ENCODE measurements at regions not wholly inside any gene's neighbourhood (a gene's known extent, or its start where the extent isn't known, plus 50 kb on each side); places are given as distances from the start of the nearest gene placed in this dataset.

DNA sequence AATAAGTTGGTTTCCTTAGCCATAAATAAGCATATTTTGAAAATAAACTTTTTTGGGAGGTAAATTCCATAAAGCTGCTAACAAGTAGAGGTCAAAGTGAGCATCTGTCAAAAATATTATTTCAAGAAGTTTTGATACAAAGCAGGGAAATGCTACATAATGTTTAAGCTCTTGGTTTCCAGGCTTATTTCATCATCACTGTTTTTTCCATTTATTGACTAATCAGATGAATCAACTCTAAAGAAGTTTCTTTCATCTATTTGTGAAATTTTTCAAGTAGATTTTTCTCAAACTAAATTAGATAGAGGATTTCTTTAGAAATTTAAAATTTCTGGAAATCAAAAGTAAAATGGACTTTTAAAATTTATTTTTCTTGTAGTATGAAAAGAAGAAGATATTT lies 89.5 kb upstream of the TBX18 start:
- no peak for ATAC-seq (ENCODE audit: insufficient read depth, low FRiP score)
- H3K27me3 ChIP-seq (ENCODE audit: control insufficient read depth in 3 of 3, insufficient read depth in 3 of 3, low read length in 2 of 3) = no peaks in the 10 kb centered on the region
- H3K36me3 ChIP-seq (ENCODE audit: control insufficient read depth in 4 of 4, insufficient read depth in 4 of 4, low read length in 4 of 4) = no peaks in the 10 kb centered on the region
- no peak overlapping the region for H3K9ac ChIP-seq (ENCODE audit: insufficient read depth in 1 of 2, low read length in 2 of 2)
- no peaks in the 10 kb centered on the region for H3K9me3 ChIP-seq (ENCODE audit: control insufficient read depth in 4 of 4, insufficient read depth in 3 of 4, low read length in 3 of 4)
- no peak overlapping the region for H3K4me3 ChIP-seq
- DNase-seq = no peak
- TF ChIP-seq, protein P1, sequence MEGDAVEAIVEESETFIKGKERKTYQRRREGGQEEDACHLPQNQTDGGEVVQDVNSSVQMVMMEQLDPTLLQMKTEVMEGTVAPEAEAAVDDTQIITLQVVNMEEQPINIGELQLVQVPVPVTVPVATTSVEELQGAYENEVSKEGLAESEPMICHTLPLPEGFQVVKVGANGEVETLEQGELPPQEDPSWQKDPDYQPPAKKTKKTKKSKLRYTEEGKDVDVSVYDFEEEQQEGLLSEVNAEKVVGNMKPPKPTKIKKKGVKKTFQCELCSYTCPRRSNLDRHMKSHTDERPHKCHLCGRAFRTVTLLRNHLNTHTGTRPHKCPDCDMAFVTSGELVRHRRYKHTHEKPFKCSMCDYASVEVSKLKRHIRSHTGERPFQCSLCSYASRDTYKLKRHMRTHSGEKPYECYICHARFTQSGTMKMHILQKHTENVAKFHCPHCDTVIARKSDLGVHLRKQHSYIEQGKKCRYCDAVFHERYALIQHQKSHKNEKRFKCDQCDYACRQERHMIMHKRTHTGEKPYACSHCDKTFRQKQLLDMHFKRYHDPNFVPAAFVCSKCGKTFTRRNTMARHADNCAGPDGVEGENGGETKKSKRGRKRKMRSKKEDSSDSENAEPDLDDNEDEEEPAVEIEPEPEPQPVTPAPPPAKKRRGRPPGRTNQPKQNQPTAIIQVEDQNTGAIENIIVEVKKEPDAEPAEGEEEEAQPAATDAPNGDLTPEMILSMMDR (IDR thresholded peaks at IDR 0.05; ENCODE audit: control extremely low read depth, extremely low read depth) = no peak
- no peak overlapping the region for H3K27ac ChIP-seq (ENCODE audit: low read depth in 1 of 2, low read length in 1 of 2)
- no peaks in the 10 kb centered on the region for H3K4me1 ChIP-seq (ENCODE audit: control insufficient read depth in 5 of 5, insufficient read depth in 5 of 5, low read length in 5 of 5)

DNA sequence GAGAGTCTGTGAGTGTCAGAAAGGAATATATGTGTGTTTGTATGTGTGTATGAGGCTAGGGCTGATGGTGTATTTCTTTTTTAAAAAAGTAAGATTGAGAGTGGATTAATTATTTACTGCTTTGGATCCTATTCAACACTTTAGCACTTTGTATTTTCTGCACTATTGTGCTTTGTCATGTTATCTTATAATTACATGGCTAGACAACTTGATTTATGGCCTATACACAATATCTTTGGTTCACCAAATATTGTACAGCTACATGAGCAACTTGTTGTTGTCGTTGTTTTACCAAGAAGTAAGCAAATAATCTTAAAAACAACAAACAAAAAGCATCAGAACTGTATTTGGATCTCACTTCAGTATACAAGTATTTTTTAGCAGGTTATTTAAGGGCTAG lies 84.6 kb upstream of the TBX18 start:
- H3K27ac ChIP-seq (ENCODE audit: low read depth in 1 of 2, low read length in 1 of 2) = no peak overlapping the region
- H3K4me1 ChIP-seq (ENCODE audit: control insufficient read depth in 5 of 5, insufficient read depth in 5 of 5, low read length in 5 of 5) = no peaks in the 10 kb centered on the region
- H3K27me3 ChIP-seq (ENCODE audit: control insufficient read depth in 3 of 3, insufficient read depth in 3 of 3, low read length in 2 of 3) = no peaks in the 10 kb centered on the region
- TF ChIP-seq, protein P1 (IDR thresholded peaks at IDR 0.05; ENCODE audit: control extremely low read depth, extremely low read depth) = no peak
- WGBS, 2 donors = 57 to 77% methylated on average over 1 of the region's 1 CpG
- H3K4me3 ChIP-seq = no peak overlapping the region
- no peaks in the 10 kb centered on the region for H3K36me3 ChIP-seq (ENCODE audit: control insufficient read depth in 4 of 4, insufficient read depth in 4 of 4, low read length in 4 of 4)
- H3K9me3 ChIP-seq (ENCODE audit: control insufficient read depth in 4 of 4, insufficient read depth in 3 of 4, low read length in 3 of 4) = peaks cover 0 to 3% (median 0%) of the 10 kb centered on the region in 4 donors
- no peak overlapping the region for H3K9ac ChIP-seq (ENCODE audit: insufficient read depth in 1 of 2, low read length in 2 of 2)
- DNase-seq (no peak), ATAC-seq (ENCODE audit: insufficient read depth, low FRiP score) (no peak)

DNA sequence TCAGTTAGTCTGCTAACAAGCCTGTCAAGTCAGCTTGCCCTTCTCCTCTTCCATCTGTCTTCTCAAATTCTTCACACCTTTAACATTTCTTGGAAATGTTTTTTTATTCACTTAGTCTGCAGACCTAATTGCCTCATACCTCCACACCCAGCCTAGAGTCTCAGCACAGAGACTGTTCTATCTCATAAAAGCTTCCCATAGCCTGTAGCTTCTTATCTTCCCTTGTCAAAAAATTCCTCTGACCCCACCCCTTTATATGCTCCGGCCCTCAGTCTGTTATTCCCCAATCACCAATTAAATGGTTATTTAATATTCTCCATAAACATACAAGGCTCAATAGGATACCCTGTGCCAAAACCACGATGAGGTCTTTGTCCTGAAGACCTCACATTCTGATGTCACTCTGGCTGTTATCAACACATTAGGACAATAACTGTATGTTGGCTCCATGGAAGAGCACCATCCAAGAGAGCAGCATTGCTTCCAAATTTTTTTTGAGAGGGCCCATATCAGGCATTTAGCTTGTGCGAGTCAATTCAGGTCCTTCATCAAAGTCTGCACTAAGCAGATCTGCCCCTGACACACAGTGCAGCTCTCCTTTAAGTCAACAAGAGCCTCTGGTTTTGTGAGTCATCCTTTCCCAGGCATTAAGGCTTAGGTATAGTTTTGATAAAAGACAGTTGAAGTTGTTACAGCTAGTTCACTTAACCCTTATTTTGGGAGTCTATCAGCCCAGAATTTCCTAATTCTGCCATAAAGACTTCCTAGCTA lies 83.2 kb upstream of the TBX18 start:
- Histone ChIP-seq H3K36me3 (ENCODE audit: control insufficient read depth in 4 of 4, insufficient read depth in 4 of 4, low read length in 4 of 4) (no peaks in the 10 kb centered on the region), H3K27me3 (ENCODE audit: control insufficient read depth in 3 of 3, insufficient read depth in 3 of 3, low read length in 2 of 3) (no peaks in the 10 kb centered on the region), H3K27ac (ENCODE audit: low read depth in 1 of 2, low read length in 1 of 2) (no peak overlapping the region), H3K9ac (ENCODE audit: insufficient read depth in 1 of 2, low read length in 2 of 2) (no peak overlapping the region), H3K4me1 (ENCODE audit: control insufficient read depth in 5 of 5, insufficient read depth in 5 of 5, low read length in 5 of 5) (no peaks in the 10 kb centered on the region), H3K9me3 (ENCODE audit: control insufficient read depth in 4 of 4, insufficient read depth in 3 of 4, low read length in 3 of 4) (peaks cover 0 to 3% (median 0%) of the 10 kb centered on the region in 4 donors), H3K4me3 (no peak overlapping the region)
- 71 to 82% methylated on average over 3 of the region's 3 CpGs for WGBS, 2 donors
- TF ChIP-seq, protein P1 (IDR thresholded peaks at IDR 0.05; ENCODE audit: control extremely low read depth, extremely low read depth) = no peak
- DNase-seq = no peak
- no peak for ATAC-seq (ENCODE audit: insufficient read depth, low FRiP score)

All from lung (tissue), 11 donors.